GM12891 (cell line): ENCODE measurements at regions not wholly inside any gene's neighbourhood (a gene's known extent, or its start where the extent isn't known, plus 50 kb on each side); places are given as distances from the start of the nearest gene placed in this dataset.

Experiments used
- PAX5 ChIP-seq: IDR thresholded peaks from 2 replicates; pipeline ENCODE4 v1.6.1; 2011; ENCODE audit warnings: low read length, moderate library complexity, mild to moderate bottlenecking; ENCODE audit not compliant: insufficient read depth, severe bottlenecking
- POLR2A ChIP-seq: IDR thresholded peaks from 2 replicates; pipeline ENCODE4 v1.6.1; 2011; ENCODE audit warnings: low read depth, low read length, control low read depth
- POLR2AphosphoS5 ChIP-seq: IDR thresholded peaks from 2 replicates; pipeline ENCODE4 v1.6.1; 2011; ENCODE audit warnings: low read depth, low read length, control low read depth
- TAF1 ChIP-seq: IDR thresholded peaks from 2 replicates; pipeline ENCODE4 v1.6.1; 2011; ENCODE audit warnings: low read depth, low read length, control low read depth

- TF ChIP-seq POLR2A (no peak), POLR2AphosphoS5 (no peak), TAF1 (no peak), PAX5 (no peak)
These were observed 646.2 kb upstream of the FOXG1 start for GRCh38 chr14:28120391-28120790.
